Brain microvascular endothelial cell (primary cell): ENCODE measurements at regions not wholly inside any gene's neighbourhood (a gene's known extent, or its start where the extent isn't known, plus 50 kb on each side); places are given as distances from the start of the nearest gene placed in this dataset.
A peak's percentile ranks its signal among the peaks of the same experiment; 100 is the strongest.

Experiments
- DNase-seq: peaks from one replicate; pipeline ENCODE4 v3.0.0-alpha.2; 2020
- H3K27ac ChIP-seq: fragments of 250-450 bp; sonication (Bioruptor Pico); 2 replicates; pipeline ENCODE4 v1.5.1; 2020; ENCODE audit warnings: mild to moderate bottlenecking, moderate library complexity
- H3K27me3 ChIP-seq: fragments of 250-450 bp; sonication (Bioruptor Pico); replicated peaks from 2 replicates; pipeline ENCODE4 v1.5.1; 2020; ENCODE audit warnings: mild to moderate bottlenecking
- H3K36me3 ChIP-seq: fragments of 250-450 bp; sonication (Bioruptor Pico); replicated peaks from 2 replicates; pipeline ENCODE4 v1.5.1; 2020; ENCODE audit warnings: mild to moderate bottlenecking
- H3K4me3 ChIP-seq: 2 replicates; pipeline ENCODE4 v1.5.1; 2011; ENCODE audit warnings: low read depth, mild to moderate bottlenecking, control low read depth, low read length, moderate library complexity
- CTCF ChIP-seq: IDR thresholded peaks from 2 replicates; pipeline ENCODE4 v1.5.1; 2011; ENCODE audit warnings: low read depth, mild to moderate bottlenecking, moderate library complexity, low read length, control low read depth, inconsistent platforms; ENCODE audit errors: missing control alignments
- in situ Hi-C: cut with HindIII; loops from 2 replicates; pipeline ENCODE4 v1.10.0; 2017; ENCODE audit warnings: low sequenced_read_pairs, low pct_ligation_motif_present

DNA sequence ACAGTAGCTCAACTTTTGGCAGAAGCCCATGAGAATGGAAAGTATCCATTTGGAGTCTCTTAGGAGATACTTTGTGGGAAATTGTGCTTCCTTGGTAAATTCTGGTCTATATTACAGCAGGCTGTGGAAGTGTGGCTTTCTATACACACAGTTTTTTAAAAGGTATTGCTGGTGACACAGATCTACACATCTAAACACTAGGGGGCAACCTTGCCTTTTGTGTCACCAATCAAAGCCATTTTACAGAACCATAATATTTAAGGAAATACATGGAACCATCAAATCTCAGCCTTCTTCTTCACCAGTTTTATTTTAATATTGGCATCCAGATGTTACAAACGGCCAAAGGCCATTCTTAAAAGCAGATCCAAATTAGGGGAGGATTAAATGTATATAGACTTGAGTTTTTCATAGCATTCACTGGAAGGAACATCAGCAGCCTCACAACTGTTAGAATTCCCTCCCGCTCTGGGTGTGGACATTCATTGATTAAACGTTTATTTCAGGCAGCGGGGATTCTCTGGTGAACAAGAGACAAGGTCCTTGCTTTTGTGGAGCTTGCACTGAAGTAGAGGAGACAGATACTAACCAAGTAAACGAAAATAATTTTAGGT is 132.4 kb upstream of the EPB41L4A start:
- H3K4me3 ChIP-seq: no peak overlapping the region
- peak; percentile 63 for TF ChIP-seq CTCF
- in situ Hi-C loops: no loop called here
- no peaks in the 10 kb centered on the region for H3K36me3 ChIP-seq
- H3K27ac ChIP-seq: no peak overlapping the region
- peak; percentile 75 for DNase-seq
- no peaks in the 10 kb centered on the region for H3K27me3 ChIP-seq

DNA sequence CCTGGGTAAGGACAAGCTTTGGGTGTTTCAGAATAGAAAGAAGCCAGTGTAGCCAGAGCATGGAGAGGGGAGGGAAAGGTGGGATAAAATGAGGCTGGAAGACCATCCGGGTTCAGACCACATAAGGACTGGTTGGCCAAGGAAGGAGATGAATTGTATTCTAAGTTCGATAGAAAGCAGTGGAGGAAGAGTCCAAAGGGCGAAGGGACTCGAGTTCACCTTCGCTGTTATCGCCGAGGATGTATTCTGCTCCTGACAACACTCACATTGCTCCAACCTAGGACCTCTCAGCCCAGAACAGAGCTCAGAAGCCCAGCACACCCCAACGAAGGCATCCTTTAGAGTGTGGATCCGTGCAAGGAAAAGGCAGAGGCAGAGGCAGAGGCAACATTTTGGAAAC is 133.1 kb upstream of the EPB41L4A start:
- Histone ChIP-seq H3K27ac (no peak overlapping the region), H3K4me3 (no peak overlapping the region), H3K36me3 (no peaks in the 10 kb centered on the region), H3K27me3 (no peaks in the 10 kb centered on the region)
- no peak for TF ChIP-seq CTCF
- no peak for DNase-seq
- in situ Hi-C loops: no loop called here

GRCh38 chr5:112552791-112553190 is 133.7 kb upstream of the EPB41L4A start:
- TF ChIP-seq CTCF: no peak
- no peak for DNase-seq
- H3K36me3 ChIP-seq: no peaks in the 10 kb centered on the region
- no peak overlapping the region for H3K4me3 ChIP-seq
- H3K27ac ChIP-seq: no peak overlapping the region
- in situ Hi-C loops: no loop called here
- H3K27me3 ChIP-seq: no peaks in the 10 kb centered on the region

GRCh38 chr5:112554101-112554977 is 135.3 kb upstream of the EPB41L4A start:
- no peak for TF ChIP-seq CTCF
- H3K27me3 ChIP-seq: no peaks in the 10 kb centered on the region
- no peaks in the 10 kb centered on the region for H3K36me3 ChIP-seq
- DNase-seq: no peak
- no peak overlapping the region for H3K27ac ChIP-seq
- no peak overlapping the region for H3K4me3 ChIP-seq
- in situ Hi-C loops: no loop called here

- Histone ChIP-seq H3K4me3 (no peak overlapping the region), H3K27me3 (no peaks in the 10 kb centered on the region), H3K27ac (no peak overlapping the region), H3K36me3 (no peaks in the 10 kb centered on the region)
- in situ Hi-C loops: no loop called here
- TF ChIP-seq CTCF: no peak
- DNase-seq: no peak
These were observed 136.1 kb upstream of the EPB41L4A start for GRCh38 chr5:112555197-112555596.
